HEK293 (cell line): ENCODE measurements at regions not wholly inside any gene's neighbourhood (a gene's known extent, or its start where the extent isn't known, plus 50 kb on each side); places are given as distances from the start of the nearest gene placed in this dataset.

Experiments used
- KLF16 ChIP-seq: fragments of 450-650 bp; formaldehyde crosslinking; IDR thresholded peaks from 2 replicates; pipeline ENCODE4 v1.5.1; 2017; ENCODE audit warnings: missing biosample characterization, missing genetic modification characterization
- SALL2 ChIP-seq: fragments of 450-650 bp; formaldehyde crosslinking; IDR thresholded peaks from 2 replicates; pipeline ENCODE4 v1.5.0; 2017; ENCODE audit warnings: missing biosample characterization, mild to moderate bottlenecking, missing genetic modification characterization, borderline replicate concordance
- ZBTB1 ChIP-seq: fragments of 450-650 bp; formaldehyde crosslinking; IDR thresholded peaks from 2 replicates; pipeline ENCODE4 v1.5.1; 2016; ENCODE audit warnings: missing biosample characterization, missing genetic modification characterization
- ZNF133 ChIP-seq: fragments of 450-650 bp; formaldehyde crosslinking; IDR thresholded peaks from 2 replicates; pipeline ENCODE4 v1.5.1; 2016; ENCODE audit warnings: missing biosample characterization, missing genetic modification characterization
- ZNF155 ChIP-seq: fragments of 450-650 bp; formaldehyde crosslinking; IDR thresholded peaks from 2 replicates; pipeline ENCODE4 v1.5.1; 2016; ENCODE audit warnings: missing biosample characterization, missing genetic modification characterization
- ZNF24 ChIP-seq: fragments of 450-650 bp; formaldehyde crosslinking; IDR thresholded peaks from 2 replicates; pipeline ENCODE4 v1.5.1; 2016; ENCODE audit warnings: missing biosample characterization, missing genetic modification characterization
- ZNF266 ChIP-seq: fragments of 450-650 bp; formaldehyde crosslinking; IDR thresholded peaks from 2 replicates; pipeline ENCODE4 v1.5.1; 2016; ENCODE audit warnings: missing biosample characterization, missing genetic modification characterization, low read depth
- ZNF791 ChIP-seq: fragments of 450-650 bp; formaldehyde crosslinking; IDR thresholded peaks from 2 replicates; pipeline ENCODE4 v1.5.1; 2016; ENCODE audit warnings: missing biosample characterization, missing genetic modification characterization
- TF ChIP-seq, protein P1 (sequence below): fragments of 450-650 bp; formaldehyde crosslinking; IDR thresholded peaks from 2 replicates; pipeline ENCODE4 v1.5.1; 2016; ENCODE audit warnings: missing biosample characterization, missing genetic modification characterization
- TF ChIP-seq, protein P2 (sequence below): fragments of 450-650 bp; formaldehyde crosslinking; optimal IDR thresholded peaks from 2 replicates; pipeline ENCODE3; 2016; ENCODE audit warnings: missing biosample characterization, mild to moderate bottlenecking, missing genetic modification characterization
- TF ChIP-seq, protein P3 (sequence below): fragments of 450-650 bp; formaldehyde crosslinking; IDR thresholded peaks from 2 replicates; pipeline ENCODE4 v1.5.1; 2016; ENCODE audit warnings: missing biosample characterization, missing genetic modification characterization

DNA sequence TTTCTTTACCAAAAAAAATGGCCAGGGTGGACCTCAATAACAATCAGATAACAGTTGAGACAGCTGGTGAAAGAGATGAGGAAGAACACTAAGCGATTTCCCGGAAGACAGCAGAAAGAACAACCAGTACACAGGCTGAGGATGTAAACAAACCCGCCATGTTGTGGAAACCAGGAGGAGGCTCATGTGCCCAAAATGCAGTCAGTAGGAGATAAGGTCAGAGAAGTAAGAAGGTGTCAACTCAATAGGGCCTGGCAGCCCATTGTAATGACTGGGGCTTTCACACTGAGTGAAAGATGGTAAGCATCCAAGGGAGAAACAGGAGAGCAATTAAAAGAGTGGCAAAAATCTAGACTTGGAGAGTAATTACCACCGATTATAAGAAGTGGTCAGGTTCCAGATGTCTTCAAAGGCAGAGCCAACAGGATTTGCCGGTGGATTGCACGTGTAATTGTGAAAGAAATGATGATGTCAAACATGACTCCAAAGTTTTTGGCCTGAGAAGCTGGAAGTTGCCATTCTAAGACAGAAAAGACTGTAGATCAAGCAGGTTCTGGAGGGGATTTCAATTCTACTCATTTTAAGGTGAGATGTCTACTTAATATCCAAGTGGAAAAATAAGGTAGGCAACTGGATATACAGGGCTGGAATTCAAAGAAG lies 77.7 kb upstream of the CYP1B1 start:
- TF ChIP-seq, protein P1, sequence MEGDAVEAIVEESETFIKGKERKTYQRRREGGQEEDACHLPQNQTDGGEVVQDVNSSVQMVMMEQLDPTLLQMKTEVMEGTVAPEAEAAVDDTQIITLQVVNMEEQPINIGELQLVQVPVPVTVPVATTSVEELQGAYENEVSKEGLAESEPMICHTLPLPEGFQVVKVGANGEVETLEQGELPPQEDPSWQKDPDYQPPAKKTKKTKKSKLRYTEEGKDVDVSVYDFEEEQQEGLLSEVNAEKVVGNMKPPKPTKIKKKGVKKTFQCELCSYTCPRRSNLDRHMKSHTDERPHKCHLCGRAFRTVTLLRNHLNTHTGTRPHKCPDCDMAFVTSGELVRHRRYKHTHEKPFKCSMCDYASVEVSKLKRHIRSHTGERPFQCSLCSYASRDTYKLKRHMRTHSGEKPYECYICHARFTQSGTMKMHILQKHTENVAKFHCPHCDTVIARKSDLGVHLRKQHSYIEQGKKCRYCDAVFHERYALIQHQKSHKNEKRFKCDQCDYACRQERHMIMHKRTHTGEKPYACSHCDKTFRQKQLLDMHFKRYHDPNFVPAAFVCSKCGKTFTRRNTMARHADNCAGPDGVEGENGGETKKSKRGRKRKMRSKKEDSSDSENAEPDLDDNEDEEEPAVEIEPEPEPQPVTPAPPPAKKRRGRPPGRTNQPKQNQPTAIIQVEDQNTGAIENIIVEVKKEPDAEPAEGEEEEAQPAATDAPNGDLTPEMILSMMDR = no peak
- TF ChIP-seq, protein P2, sequence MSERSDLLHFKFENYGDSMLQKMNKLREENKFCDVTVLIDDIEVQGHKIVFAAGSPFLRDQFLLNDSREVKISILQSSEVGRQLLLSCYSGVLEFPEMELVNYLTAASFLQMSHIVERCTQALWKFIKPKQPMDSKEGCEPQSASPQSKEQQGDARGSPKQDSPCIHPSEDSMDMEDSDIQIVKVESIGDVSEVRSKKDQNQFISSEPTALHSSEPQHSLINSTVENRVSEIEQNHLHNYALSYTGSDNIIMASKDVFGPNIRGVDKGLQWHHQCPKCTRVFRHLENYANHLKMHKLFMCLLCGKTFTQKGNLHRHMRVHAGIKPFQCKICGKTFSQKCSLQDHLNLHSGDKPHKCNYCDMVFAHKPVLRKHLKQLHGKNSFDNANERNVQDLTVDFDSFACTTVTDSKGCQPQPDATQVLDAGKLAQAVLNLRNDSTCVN (tag by site-specific recombination) = no peak
- no peak for TF ChIP-seq ZNF266
- TF ChIP-seq ZNF133 = no peak
- TF ChIP-seq ZBTB1 (tag by site-specific recombination) = no peak
- no peak for TF ChIP-seq ZNF791 (tag by site-specific recombination)
- TF ChIP-seq, protein P3, sequence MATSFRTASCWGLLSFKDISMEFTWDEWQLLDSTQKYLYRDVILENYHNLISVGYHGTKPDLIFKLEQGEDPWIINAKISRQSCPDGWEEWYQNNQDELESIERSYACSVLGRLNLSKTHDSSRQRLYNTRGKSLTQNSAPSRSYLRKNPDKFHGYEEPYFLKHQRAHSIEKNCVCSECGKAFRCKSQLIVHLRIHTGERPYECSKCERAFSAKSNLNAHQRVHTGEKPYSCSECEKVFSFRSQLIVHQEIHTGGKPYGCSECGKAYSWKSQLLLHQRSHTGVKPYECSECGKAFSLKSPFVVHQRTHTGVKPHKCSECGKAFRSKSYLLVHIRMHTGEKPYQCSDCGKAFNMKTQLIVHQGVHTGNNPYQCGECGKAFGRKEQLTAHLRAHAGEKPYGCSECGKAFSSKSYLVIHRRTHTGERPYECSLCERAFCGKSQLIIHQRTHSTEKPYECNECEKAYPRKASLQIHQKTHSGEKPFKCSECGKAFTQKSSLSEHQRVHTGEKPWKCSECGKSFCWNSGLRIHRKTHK (tag by site-specific recombination) = no peak
- no peak for TF ChIP-seq ZNF155
- TF ChIP-seq ZNF24 = no peak
- no peak for TF ChIP-seq KLF16 (tag by site-specific recombination)
- TF ChIP-seq SALL2 = no peak
